Ishikawa (cell line): ENCODE measurements at regions not wholly inside any gene's neighbourhood (a gene's known extent, or its start where the extent isn't known, plus 50 kb on each side); places are given as distances from the start of the nearest gene placed in this dataset.

ENCODE experiments used
- CEBPB ChIP-seq: IDR thresholded peaks from 2 replicates; pipeline ENCODE4 v1.6.1; 2012
- CREB1 ChIP-seq: IDR thresholded peaks from 2 replicates; pipeline ENCODE4 v1.6.1; 2012; ENCODE audit warnings: low read depth
- EGR1 ChIP-seq: IDR thresholded peaks from 2 replicates; pipeline ENCODE4 v1.6.1; 2012
- EP300 ChIP-seq: IDR thresholded peaks from 2 replicates; pipeline ENCODE4 v1.6.1; 2012; ENCODE audit warnings: borderline replicate concordance
- FOXM1 ChIP-seq: IDR thresholded peaks from 2 replicates; pipeline ENCODE4 v1.6.1; 2012; ENCODE audit warnings: low read depth, borderline replicate concordance
- MAX ChIP-seq: IDR thresholded peaks from 2 replicates; pipeline ENCODE4 v1.6.1; 2012
- NFIC ChIP-seq: IDR thresholded peaks from 2 replicates; pipeline ENCODE4 v1.6.1; 2012
- RAD21 ChIP-seq: IDR thresholded peaks from 2 replicates; pipeline ENCODE4 v1.6.1; 2012; ENCODE audit warnings: low read depth
- REST ChIP-seq: IDR thresholded peaks from 2 replicates; pipeline ENCODE4 v1.6.1; 2012; ENCODE audit warnings: low read depth, mild to moderate bottlenecking
- TAF1 ChIP-seq: IDR thresholded peaks from 2 replicates; pipeline ENCODE4 v1.6.1; 2012; ENCODE audit warnings: low read depth, mild to moderate bottlenecking
- TCF12 ChIP-seq: IDR thresholded peaks from 2 replicates; pipeline ENCODE4 v1.6.1; 2012; ENCODE audit warnings: low read depth
- TEAD4 ChIP-seq: IDR thresholded peaks from 2 replicates; pipeline ENCODE4 v1.6.1; 2012
- USF1 ChIP-seq: IDR thresholded peaks from 2 replicates; pipeline ENCODE4 v1.6.1; 2012
- YY1 ChIP-seq: IDR thresholded peaks from 2 replicates; pipeline ENCODE4 v1.6.1; 2012; ENCODE audit warnings: low read depth
- ZBTB7A ChIP-seq: IDR thresholded peaks from 2 replicates; pipeline ENCODE4 v1.6.1; 2012; ENCODE audit warnings: low read depth

- TF ChIP-seq TEAD4 (no peak), EP300 (no peak), TCF12 (no peak), CEBPB (no peak), NFIC (no peak), REST (no peak), YY1 (no peak), EGR1 (no peak), FOXM1 (no peak), ZBTB7A (no peak), CREB1 (no peak), RAD21 (no peak), TAF1 (no peak), USF1 (no peak), MAX (no peak)
Observed at GRCh38 chr21:41675574-41675973, 91.3 kb downstream of the RIPK4 start.

- no peak for TF ChIP-seq TAF1
- TF ChIP-seq EP300: no peak
- no peak for TF ChIP-seq CREB1
- no peak for TF ChIP-seq TEAD4
- TF ChIP-seq FOXM1: no peak
Observed at GRCh38 chr21:41674402-41674801, 92.5 kb downstream of the RIPK4 start.

- TF ChIP-seq REST (no peak), TAF1 (no peak), USF1 (no peak), TCF12 (no peak), CREB1 (no peak), CEBPB (no peak), MAX (no peak), FOXM1 (no peak), YY1 (no peak), RAD21 (no peak), NFIC (no peak), ZBTB7A (no peak), TEAD4 (no peak), EGR1 (no peak), EP300 (no peak)
Observed at GRCh38 chr21:41673596-41674335, 93.1 kb downstream of the RIPK4 start.

- TF ChIP-seq TAF1 (no peak), CREB1 (no peak), EP300 (no peak), FOXM1 (no peak), TCF12 (no peak), CEBPB (no peak), EGR1 (no peak), ZBTB7A (no peak), YY1 (no peak), TEAD4 (no peak), RAD21 (no peak), MAX (no peak), REST (no peak), NFIC (no peak), USF1 (no peak)
Observed at GRCh38 chr21:41673071-41673470, 93.8 kb downstream of the RIPK4 start.
